GM12873 (cell line): ENCODE measurements at regions not wholly inside any gene's neighbourhood (a gene's known extent, or its start where the extent isn't known, plus 50 kb on each side); places are given as distances from the start of the nearest gene placed in this dataset.

Experiments used
- TF ChIP-seq, protein P1 (sequence below): IDR thresholded peaks from 2 replicates; pipeline ENCODE4 v1.5.1; 2012; ENCODE audit warnings: low read depth, mild to moderate bottlenecking, moderate library complexity, low read length, control low read depth; ENCODE audit not compliant: insufficient read depth; ENCODE audit errors: missing control alignments

DNA sequence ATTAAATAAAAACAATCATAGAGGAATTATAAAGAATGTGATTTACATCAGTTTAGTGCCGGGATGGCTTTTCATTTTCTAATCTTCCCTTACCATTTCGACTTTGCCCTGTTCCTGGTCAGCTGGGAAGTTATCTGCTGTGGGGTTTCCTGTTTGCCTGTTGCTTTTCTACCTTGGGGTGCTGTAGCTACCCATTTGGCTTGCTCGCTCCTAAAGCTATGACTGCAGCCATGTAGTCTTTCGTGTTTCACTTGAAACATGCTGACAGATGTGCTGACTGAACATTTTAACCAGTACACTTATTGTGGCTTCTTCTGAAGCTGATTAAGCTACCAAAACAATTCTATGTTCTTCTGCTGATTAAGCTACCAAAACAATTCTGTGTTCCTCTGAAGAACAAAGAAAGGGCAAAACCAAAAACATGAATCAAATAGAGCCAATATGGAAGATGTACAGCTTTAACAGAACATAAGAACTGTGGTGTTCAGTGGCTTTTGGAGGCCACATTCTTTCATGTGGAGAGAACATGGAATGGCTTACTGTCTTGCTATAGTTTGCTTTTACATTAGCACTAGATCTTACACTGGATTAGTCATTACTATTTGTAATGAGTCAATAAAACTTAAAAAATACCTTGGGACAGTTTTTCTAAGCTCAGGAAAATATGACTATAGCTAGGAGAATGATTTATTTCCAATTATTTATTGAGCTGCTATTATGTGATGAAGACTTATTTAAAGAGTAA lies 440.4 kb downstream of the SPRY1 start:
- TF ChIP-seq, protein P1, sequence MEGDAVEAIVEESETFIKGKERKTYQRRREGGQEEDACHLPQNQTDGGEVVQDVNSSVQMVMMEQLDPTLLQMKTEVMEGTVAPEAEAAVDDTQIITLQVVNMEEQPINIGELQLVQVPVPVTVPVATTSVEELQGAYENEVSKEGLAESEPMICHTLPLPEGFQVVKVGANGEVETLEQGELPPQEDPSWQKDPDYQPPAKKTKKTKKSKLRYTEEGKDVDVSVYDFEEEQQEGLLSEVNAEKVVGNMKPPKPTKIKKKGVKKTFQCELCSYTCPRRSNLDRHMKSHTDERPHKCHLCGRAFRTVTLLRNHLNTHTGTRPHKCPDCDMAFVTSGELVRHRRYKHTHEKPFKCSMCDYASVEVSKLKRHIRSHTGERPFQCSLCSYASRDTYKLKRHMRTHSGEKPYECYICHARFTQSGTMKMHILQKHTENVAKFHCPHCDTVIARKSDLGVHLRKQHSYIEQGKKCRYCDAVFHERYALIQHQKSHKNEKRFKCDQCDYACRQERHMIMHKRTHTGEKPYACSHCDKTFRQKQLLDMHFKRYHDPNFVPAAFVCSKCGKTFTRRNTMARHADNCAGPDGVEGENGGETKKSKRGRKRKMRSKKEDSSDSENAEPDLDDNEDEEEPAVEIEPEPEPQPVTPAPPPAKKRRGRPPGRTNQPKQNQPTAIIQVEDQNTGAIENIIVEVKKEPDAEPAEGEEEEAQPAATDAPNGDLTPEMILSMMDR, result no peak

DNA sequence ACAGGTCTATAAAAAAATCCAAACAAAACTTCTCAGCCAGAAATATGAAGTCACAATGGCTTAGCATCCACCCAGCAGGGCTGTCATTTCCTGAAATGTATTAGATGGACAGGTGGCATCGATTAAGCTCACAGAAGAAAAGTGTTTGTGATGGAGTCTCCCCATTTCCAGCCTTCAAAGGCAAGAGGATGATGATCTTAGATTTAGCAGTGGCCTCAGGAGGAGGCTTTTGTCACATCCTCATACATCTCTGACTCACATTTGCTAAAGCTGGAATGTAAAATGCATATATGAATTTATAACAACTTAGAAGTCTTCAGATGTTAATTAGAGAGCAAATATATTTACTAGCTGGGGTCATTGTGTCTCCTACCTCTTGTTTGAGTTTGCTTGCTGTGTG lies 441.9 kb downstream of the SPRY1 start:
- TF ChIP-seq, protein P1, result no peak

DNA sequence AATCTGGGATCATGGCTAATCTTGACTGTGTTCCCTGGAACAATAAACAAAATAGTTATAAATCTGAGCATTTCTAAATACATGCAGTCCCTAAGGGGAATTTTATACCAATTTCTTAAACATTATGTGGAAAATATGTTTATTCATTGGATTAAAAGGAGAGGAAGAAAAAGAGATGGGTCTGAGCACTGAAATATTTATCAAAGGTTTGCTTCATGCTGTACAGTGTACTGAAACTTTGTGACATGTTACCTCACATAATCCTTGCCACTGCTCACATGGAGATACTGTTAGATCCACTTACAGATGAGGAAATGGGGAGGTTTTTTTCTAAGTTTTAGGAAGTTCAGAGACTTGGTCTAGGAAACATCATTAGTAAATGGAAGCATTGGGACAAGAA lies 443.6 kb downstream of the SPRY1 start:
- TF ChIP-seq, protein P1, result no peak

DNA sequence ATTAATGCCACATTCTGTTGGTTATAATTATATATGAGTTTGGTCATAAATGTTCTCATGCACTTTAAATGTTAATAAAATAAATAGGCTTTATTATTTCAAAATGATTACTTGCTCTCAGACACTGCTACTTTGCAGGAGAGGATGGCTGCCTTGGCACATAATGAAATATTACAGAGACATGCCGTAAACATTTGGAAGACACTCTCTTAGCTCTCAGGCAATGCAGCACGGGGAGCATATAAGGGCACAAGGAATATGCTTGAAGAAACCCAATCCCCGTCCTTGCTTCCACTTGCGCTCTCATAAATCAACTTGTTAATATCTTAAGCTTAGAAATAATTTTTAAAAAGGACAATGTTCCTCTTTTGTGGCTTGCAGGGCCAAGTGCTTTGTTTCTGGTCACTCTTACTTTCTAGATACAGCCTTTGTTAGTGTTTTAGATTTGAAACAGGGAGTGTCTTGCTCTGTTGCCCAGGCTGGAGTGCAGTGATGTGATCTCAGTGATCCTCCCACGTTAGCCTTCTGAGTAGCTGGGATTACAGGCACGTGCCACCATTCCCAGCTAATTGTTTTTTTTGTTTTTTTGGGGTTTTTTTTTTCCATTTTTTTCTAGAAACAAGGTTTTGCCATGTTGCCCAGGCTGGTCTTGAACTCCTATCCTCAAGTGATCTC lies 445.0 kb downstream of the SPRY1 start:
- TF ChIP-seq, protein P1, result no peak

DNA sequence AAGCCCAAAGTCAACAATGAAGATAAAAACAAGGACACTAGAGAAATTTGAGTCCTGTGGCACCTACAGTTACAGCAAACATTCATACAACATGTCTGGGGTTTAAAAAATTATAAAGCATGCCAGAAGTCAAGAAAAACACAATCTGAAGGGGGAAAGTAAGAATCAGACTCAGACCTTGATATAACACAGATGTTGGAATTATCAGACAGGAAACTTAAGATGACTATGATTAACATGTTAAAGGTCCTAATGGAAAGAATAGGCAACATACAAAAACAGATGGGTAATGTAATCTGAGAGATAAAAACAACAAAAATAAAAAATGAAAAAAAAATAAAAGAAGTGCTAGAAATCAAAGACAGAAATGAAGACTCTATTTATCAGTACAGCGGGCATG lies 446.5 kb downstream of the SPRY1 start:
- TF ChIP-seq, protein P1, result no peak

DNA sequence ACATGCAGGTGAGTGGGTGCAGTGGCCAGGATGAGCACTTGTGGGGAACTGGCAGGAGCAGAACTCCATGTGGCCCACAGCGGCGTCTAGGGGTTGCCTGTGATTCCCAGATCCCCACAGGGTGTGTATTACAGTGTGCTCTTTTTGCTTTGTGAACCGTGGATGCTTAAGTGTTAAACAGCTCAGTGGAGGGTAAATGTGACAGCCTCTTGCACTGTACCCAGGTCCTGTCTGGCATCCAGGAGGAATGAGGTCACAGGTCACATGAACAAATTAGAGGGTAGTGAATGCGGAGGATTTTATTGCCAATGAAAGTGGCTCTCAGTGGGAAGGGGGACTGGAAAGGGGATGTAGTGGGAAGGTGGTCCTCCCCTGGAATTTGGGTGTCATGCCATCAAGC lies 447.8 kb downstream of the SPRY1 start:
- TF ChIP-seq, protein P1, result no peak

DNA sequence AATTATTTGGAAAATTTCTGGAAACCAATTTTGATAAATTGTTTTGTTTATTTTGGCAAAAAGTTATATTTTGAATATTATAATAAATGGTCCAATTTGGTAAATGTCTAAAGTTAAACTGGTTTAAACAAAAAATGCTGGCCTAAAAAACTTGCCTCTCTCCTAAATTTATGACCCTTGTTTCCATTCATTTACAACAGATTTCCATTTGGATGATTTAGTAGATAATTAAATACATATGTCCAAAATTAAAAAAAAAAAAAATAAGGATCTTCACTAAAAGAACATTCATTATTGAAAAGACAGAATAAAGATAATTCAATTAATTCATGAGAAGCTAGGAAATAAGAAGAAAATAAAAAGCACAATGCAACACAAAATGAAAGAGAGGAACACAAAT lies 449.5 kb downstream of the SPRY1 start:
- TF ChIP-seq, protein P1, result no peak
